HepG2 (cell line): ENCODE measurements at regions not wholly inside any gene's neighbourhood (a gene's known extent, or its start where the extent isn't known, plus 50 kb on each side); places are given as distances from the start of the nearest gene placed in this dataset.

Experiments
- ATF2 ChIP-seq: sonication (generic); formaldehyde crosslinking; IDR thresholded peaks from 2 replicates; pipeline ENCODE4 v1.4.0; 2020; ENCODE audit warnings: missing genetic modification reagents
- CBX5 ChIP-seq: sonication (generic); formaldehyde crosslinking; IDR thresholded peaks from 2 replicates; pipeline ENCODE4 v1.4.0; 2020; ENCODE audit warnings: missing genetic modification reagents, borderline replicate concordance
- KLF16 ChIP-seq, 2 experiments: sonication (generic) in 1 of 2; formaldehyde crosslinking in 1 of 2; IDR thresholded peaks; 2 replicates each; pipeline versions ENCODE4 v1.6.1 to v1.8.0; 2016 to 2023; ENCODE audit warnings: missing genetic modification reagents in 2 of 2, missing compliant biosample characterization in 1 of 2
- MTERF4 ChIP-seq: sonication (generic); formaldehyde crosslinking; IDR thresholded peaks from 2 replicates; pipeline ENCODE4 v1.8.0; 2023; ENCODE audit warnings: mild to moderate bottlenecking, missing genetic modification reagents
- NR1H2 ChIP-seq: sonication (generic); formaldehyde crosslinking; IDR thresholded peaks from 2 replicates; pipeline ENCODE4 v1.8.1; 2022; ENCODE audit warnings: low read depth, missing genetic modification reagents, borderline replicate concordance
- RBM39 ChIP-seq: fragments of 200-400 bp; formaldehyde crosslinking; IDR thresholded peaks from one replicate; pipeline ENCODE4 v1.6.1; 2018; ENCODE audit warnings: antibody characterized with exemption, mild to moderate bottlenecking, low read depth, low read length; ENCODE audit not compliant: poor library complexity, severe bottlenecking
- YY1 ChIP-seq: IDR thresholded peaks from 2 replicates; pipeline ENCODE4 v1.6.1; 2011; ENCODE audit warnings: low read length, low read depth, moderate library complexity, mild to moderate bottlenecking; ENCODE audit not compliant: insufficient read depth, insufficient replicate concordance
- ZBTB34 ChIP-seq: sonication (generic); formaldehyde crosslinking; IDR thresholded peaks from 2 replicates; pipeline ENCODE4 v1.8.0; 2022; ENCODE audit warnings: mild to moderate bottlenecking, missing genetic modification reagents
- ZNF280B ChIP-seq: sonication (generic); formaldehyde crosslinking; IDR thresholded peaks from 2 replicates; pipeline ENCODE4 v1.5.0; 2020; ENCODE audit warnings: missing genetic modification reagents, mild to moderate bottlenecking, borderline replicate concordance

- no peak for TF ChIP-seq MTERF4 (CRISPR knock-in tag)
- no peak for TF ChIP-seq KLF16 (CRISPR knock-in tag; IDR thresholded peaks at IDR 0.05)
- TF ChIP-seq RBM39: no peak
- TF ChIP-seq ZBTB34 (CRISPR knock-in tag): no peak
- no peak for TF ChIP-seq ATF2 (CRISPR knock-in tag)
- no peak for TF ChIP-seq NR1H2
- no peak for TF ChIP-seq YY1
- TF ChIP-seq CBX5 (CRISPR knock-in tag): no peak
- TF ChIP-seq ZNF280B (CRISPR knock-in tag): no peak
These were observed 381.6 kb downstream of the KLF5 start for GRCh38 chr13:73440296-73440895.
